ENCODE measurements at regions not wholly inside any gene's neighbourhood (a gene's known extent, or its start where the extent isn't known, plus 50 kb on each side); places are given as distances from the start of the nearest gene placed in this dataset.

DNA sequence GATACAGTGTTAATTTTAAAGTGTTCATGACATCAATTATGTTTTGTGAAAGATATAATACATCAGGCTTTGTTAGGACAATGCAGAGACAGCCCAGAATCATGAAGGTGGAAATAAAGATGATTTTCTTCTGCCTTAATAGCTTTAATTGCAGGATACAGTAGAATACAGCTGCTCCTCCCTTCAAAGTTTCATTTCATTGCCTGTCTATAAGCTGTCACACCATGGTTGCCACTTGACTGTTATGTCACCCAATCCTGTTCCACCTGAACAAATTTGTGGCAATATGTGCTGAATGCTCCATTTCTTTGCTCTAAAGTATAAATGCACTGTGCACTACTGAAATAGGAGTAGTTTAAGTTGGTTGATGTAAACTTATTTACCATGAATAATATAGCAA is 537.8 kb upstream of the ROBO2 start:
- no peak for TF ChIP-seq EP300 (IDR thresholded peaks at IDR 0.05)
- TF ChIP-seq, protein P1, sequence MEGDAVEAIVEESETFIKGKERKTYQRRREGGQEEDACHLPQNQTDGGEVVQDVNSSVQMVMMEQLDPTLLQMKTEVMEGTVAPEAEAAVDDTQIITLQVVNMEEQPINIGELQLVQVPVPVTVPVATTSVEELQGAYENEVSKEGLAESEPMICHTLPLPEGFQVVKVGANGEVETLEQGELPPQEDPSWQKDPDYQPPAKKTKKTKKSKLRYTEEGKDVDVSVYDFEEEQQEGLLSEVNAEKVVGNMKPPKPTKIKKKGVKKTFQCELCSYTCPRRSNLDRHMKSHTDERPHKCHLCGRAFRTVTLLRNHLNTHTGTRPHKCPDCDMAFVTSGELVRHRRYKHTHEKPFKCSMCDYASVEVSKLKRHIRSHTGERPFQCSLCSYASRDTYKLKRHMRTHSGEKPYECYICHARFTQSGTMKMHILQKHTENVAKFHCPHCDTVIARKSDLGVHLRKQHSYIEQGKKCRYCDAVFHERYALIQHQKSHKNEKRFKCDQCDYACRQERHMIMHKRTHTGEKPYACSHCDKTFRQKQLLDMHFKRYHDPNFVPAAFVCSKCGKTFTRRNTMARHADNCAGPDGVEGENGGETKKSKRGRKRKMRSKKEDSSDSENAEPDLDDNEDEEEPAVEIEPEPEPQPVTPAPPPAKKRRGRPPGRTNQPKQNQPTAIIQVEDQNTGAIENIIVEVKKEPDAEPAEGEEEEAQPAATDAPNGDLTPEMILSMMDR (IDR thresholded peaks at IDR 0.05): no peak
- TF ChIP-seq POLR2AphosphoS5 (IDR thresholded peaks at IDR 0.05): no peak
- TF ChIP-seq POLR2A (IDR thresholded peaks at IDR 0.05): no peak
